ENCODE measurements at regions not wholly inside any gene's neighbourhood (a gene's known extent, or its start where the extent isn't known, plus 50 kb on each side); places are given as distances from the start of the nearest gene placed in this dataset.

DNA sequence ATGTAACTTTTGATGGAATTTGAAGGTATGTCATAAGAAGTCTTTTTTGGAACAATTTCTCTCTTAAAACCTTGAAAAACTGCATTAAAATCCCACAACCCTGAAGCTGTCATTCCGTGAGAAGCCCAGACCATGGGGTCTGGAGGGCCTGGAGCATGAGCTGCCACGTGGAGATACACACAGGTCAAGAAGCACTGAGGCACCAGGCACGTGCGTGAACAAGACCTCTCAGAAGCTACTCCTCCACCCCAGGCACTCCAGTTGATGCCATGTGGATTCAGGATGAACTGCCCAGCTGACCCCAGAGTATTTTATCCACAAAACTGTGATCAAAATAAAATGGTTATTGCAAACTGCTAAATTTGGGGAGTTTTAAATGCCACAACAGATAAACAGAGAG is 227.5 kb upstream of the BRINP1 start:
- DNase-seq: no peak

DNA sequence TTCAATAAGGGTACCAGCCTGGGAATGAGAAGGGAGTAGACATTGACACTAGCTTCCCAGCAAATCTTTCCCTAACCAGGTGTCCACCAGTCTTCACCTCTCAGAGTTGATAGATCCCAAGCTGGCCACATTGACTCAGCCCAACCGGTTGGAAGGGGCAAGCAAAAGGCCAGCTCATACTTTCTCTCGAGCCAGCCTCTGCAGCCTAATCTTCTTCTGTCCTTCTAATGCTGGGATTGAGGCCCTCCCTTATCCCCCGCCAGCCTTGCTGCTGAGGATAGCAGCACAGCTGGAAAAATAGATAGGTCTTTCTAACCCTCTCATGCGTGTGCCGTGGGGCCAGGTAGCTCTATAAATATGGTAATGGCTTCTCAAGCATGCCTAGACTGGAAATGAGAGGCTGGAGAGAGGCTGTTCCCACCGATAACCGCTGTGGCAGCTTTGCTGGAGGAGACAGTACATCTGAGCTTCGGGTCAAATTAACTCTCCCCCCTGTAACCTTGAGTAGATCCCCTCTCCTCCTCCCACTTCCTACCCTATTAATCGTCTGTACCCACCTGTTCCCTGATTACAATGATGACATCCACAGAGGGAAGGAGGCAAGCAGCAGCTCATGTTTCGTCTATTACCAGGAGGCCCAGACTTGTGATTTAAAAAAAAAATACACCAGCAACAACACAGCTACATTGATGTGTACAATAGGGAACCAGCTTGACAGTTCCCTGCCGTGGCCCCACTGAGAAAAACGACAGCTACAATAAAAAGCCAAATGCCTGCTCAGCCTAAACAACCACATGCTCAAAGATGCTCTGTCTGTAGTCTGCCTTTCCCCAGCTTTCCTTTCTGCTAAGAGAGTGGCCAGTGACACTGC is 219.9 kb upstream of the BRINP1 start:
- DNase-seq: no peak

DNA sequence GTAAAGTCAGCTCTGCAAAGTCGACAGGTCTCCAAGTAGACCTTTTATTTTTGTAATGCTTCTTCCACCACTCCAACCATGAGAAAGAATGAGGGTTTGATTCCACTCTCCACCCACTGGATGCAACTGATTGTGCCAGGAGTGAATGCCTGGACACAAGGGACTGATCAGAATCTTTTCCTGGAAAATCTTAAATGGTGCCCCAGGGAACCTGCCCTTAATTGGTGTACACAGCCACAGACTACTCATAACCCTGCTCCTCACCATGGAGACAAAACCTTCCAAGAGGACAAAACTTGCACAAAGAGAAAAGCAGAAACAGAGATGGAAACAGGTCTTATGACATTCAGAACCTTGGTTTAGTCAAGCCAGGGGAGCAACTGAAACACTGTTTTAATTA is 208.6 kb upstream of the BRINP1 start:
- DNase-seq: no peak

DNA sequence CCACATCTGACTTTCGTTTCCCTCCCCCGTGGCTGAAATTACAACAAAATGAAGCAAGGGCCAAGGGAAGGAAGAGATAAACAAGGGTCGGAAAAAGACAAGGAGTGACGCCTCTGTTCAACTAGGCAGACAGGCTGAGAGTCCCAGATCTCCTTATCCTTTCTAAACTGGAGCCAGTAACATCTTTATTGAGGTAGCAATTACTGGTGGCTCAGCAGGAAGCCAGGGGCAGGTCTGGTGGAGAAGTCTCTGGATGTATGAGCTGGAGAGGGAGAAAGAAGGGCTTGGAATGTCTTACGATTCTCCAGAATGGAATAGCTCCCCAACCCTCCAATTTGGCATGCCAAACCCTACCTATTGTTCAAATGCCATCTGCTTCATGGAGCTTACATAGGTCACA is 190.8 kb upstream of the BRINP1 start:
- DNase-seq: no peak

- no peak for DNase-seq
Observed at GRCh38 chr9:119559056-119559455, 189.8 kb upstream of the BRINP1 start.

DNA sequence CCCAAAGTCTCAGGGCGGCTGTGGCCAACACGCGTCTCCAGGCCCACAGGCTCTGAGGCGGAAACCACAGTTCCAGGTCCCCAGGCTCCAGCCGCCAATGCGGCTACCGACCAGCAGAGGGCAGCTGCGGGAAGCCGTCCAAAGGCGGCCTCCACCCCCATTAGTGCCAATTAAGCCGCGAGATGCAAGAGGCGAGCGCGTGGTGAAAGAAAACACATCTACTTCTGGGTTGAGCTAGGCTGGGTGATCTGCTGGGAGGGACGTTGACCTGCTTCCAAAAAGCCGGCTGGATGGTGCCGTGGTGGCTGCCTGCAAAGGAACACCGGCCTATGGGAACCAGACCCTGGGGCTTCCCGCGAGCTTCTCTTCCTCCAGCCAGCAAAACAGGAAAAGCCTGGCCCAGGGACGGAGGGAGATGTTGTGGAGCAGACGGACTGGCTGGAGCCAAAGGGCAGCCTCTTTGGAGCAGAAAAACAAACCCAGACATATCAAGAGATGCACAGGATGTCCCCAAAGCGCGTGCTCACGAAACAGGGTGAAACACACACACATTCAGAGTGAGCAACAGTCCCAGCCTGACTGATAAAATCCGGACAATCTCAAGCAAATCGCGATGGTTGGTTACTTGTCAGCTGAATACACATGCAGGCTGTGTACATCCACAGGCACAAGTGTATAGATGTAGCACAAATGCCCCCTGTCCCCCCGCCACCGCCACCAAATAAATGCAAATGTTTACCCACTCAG is 187.1 kb upstream of the BRINP1 start:
- peak; percentile 45 to 61 for DNase-seq

DNA sequence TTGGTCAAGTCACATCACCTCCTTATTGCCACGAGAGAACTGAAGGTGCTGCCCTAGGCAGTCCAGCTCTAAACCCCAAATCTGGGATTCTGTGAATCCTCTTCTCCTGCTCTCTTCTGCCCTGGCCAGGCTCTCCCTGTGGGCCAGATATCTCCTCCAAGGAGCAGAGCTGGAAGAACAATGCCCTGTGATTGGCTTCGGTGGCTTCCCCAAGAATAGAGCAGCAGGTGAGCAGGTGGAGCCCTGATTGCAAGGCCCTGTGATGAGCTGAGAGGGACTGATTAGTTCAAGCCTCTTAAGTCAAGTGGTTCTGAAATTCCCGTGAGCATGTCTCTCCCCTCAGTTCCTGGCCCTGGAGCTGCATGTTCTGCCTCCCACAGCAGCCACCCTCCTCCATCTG is 175.3 kb upstream of the BRINP1 start:
- DNase-seq: no peak

DNA sequence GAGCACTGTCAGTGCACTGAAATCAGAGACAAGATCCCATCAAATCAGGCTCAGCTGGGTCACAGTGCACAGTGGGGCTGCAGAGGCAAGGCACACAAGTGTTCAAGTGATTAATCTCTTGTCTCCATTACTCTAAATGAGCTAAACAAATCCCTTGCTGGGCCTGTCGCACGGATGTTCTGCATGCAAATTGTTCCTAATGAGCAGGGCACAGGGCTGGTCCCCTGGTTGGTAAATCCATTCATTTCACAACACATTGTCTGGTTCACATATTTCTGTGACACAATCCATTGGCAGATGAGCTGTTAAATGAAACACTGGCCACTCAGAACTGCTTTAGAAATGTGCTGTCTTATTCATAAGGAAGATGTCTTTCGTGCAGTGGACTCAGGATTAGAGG is 167.9 kb upstream of the BRINP1 start:
- no peak for DNase-seq

- no peak for DNase-seq
Observed at GRCh38 chr9:119533504-119533903, 164.3 kb upstream of the BRINP1 start.

- DNase-seq: no peak
Observed at GRCh38 chr9:119526698-119527097, 157.5 kb upstream of the BRINP1 start.

GRCh38 chr9:119523508-119523907 is 154.3 kb upstream of the BRINP1 start:
- DNase-seq: no peak

GRCh38 chr9:119522381-119522780 is 153.1 kb upstream of the BRINP1 start:
- DNase-seq: no peak

GRCh38 chr9:119509291-119509905 is 140.2 kb upstream of the BRINP1 start:
- no peak for DNase-seq

DNA sequence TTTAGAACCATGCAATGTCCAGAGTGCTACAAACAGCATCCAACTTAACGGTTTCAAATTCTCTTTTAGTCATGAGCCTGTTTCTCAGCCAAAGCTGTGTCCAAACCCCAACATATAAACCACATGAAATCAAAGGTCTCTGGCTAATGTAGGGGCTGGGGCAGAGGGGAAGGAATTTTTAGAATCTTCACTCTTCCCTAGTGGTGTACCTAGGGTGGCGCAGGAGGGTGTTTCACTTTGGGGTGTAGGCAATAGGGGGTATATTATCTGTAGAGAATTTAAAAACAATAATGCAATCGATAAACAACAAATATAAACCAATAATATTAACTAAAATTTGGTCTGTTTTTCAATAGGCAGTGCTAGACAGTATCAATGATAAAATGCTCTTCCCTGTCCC is 132.1 kb upstream of the BRINP1 start:
- DNase-seq: no peak

GRCh38 chr9:119500072-119500771 is 131.0 kb upstream of the BRINP1 start:
- DNase-seq: no peak

DNA sequence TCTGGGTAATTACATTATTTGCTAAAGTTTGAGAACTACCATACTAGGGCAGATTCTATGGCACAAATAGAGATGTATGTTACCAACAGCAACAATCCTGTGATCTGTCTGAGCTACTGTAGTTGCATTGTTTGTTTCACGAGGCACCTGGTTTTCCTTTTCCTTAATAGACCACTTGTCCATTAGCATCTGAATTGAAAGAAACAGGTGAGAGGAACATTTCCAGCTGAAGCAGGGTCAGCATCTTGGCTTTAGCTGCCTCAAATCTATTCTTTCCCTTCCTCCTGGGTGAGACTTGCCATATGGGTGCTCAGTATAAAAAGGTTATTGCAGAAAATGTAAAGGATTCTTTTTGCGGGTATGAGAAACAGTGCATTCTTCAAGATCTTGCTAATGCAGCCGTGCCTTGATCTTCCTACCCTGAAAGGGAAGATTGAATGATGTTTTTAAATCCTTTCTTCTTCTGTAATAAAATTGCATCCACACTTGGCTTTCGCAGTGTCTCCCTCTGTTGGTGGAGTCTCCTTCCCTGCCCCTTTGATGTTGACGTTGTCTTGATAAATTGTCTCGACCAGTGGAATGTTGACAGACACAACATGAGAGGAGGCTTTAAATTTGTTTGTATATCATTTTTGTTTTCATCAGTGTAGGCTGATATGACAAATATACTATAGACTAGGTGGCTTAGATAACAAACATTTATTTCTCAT is 118.0 kb upstream of the BRINP1 start:
- DNase-seq: no peak

GRCh38 chr9:119483153-119483552 is 113.9 kb upstream of the BRINP1 start:
- no peak for DNase-seq

DNA sequence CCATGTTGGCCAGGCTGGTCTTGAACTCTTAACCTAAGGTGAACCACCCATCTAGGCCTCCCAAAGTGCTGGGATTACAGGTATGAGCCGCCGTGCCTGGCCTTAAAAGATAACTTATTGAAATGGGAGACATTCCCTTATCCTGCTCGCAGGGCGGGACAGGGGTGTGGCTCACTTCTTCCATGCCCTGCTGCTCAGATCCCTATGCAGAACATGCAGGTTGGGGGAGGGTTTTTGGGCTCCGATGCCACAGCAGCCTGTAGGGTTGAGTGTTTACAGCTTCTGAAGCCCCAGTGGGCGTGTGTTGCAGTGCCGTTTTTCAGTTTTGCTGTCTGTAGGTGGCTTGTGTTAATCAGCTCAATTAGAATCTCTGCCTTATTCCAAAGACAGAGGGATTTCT is 108.0 kb upstream of the BRINP1 start:
- no peak for DNase-seq

DNA sequence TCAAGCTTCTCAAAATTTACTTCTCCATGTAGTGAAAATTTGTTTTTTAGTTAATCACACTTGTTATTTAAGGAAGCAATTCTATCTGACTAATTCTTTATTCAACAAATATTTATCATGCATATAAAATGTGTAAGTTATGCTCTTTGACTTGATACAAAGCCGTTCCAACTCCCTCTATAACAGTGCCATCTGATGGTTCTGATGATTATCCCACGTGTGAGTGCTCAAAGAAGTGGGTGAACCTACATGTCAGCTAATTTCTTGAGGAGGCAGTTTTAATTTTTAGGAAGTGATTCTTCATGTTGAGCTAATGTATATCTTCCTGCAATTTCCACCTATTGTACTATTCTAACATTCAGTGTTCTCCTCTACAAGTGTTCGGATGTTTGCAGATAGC is 88.8 kb upstream of the BRINP1 start:
- no peak for DNase-seq

- DNase-seq: no peak
Observed at GRCh38 chr9:119453980-119454379, 84.7 kb upstream of the BRINP1 start.

- no peak for DNase-seq
Observed at GRCh38 chr9:119453490-119453911, 84.3 kb upstream of the BRINP1 start.

DNA sequence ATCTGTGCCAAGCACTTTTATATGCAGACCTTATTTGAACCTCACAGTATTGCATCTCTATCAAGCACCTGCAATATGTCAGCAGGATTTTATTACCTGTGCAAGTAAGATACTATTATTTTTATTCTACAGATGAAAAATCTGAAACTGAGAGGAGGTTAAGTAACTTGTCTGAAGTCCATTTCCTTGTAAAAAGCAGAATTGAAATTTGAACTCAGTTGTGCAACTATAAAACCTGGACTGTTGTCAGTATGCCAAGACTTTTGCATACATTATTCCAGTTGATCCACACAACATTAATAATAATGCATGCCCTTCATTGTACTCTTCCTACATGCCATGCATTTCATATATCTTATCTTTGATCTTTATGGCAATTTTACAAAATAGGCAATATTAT is 82.2 kb upstream of the BRINP1 start:
- DNase-seq: no peak

DNA sequence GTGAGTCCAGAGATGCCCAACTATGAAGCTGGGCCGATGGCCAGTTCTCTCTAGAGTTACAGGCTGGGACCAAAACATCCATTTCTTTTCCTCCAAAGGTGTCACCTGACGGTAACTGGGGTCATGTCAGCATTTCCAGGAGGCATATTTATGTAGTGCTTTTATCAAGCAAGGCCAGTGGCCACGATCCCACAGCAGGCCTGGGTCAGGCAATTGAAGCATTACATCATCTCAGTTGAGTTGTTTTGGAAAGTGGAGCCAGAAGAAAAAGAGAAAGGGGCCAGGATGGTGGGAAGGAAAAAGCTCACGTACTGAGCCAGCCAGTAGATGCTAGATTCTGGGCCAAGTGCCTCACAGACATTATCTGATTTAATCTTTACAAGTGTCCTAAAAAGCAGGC is 73.9 kb upstream of the BRINP1 start:
- DNase-seq: no peak
